ENCODE measurements at regions not wholly inside any gene's neighbourhood (a gene's known extent, or its start where the extent isn't known, plus 50 kb on each side); places are given as distances from the start of the nearest gene placed in this dataset.

DNA sequence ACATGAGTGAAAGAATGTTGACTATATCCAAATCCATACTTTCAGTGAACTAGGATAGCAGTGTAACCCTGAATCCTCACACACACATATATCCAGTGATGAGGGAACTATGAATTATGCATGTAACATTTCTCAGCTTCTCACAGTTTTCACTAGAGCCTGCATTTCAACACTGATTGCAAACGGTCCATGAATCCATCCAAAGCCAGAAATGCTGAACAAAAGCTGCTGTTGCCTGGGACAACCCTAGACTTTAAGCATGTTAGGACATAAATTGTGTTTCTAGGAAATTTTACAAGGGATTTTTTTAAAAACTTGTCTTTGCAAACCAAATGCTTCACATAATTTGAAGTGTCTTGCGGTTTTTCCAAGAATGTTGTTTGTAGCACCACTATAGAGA is 2010.0 kb upstream of the WWC1 start:
- ChIA-PET CTCF (interaction anchor here (0.6 kb wide), 1 partner anchor 86 kb away, joined by 3 read pairs; no protein-coding TSS in a partner anchor), POLR2A (no interaction called here)
- BruUV-seq (replicated peaks): no TSS peak
- DNase-seq (ENCODE audit: unreplicated experiment): no peak
- Mint-ChIP-seq H3K9me3 (ENCODE audit: unreplicated experiment) (no peaks in the 10 kb centered on the region), H3K4me3 (ENCODE audit: unreplicated experiment) (no peak overlapping the region), H3K36me3 (ENCODE audit: insufficient read depth, unreplicated experiment) (no peaks in the 10 kb centered on the region), H3K27ac (ENCODE audit: low read depth, unreplicated experiment) (no peak overlapping the region), H3K4me1 (ENCODE audit: insufficient read depth, unreplicated experiment) (no peaks in the 10 kb centered on the region), H3K27me3 (ENCODE audit: insufficient read depth, unreplicated experiment) (no peaks in the 10 kb centered on the region)
- intact Hi-C loops (cut with micrococcal nuclease): no loop called here
- TF ChIP-seq, protein P1, sequence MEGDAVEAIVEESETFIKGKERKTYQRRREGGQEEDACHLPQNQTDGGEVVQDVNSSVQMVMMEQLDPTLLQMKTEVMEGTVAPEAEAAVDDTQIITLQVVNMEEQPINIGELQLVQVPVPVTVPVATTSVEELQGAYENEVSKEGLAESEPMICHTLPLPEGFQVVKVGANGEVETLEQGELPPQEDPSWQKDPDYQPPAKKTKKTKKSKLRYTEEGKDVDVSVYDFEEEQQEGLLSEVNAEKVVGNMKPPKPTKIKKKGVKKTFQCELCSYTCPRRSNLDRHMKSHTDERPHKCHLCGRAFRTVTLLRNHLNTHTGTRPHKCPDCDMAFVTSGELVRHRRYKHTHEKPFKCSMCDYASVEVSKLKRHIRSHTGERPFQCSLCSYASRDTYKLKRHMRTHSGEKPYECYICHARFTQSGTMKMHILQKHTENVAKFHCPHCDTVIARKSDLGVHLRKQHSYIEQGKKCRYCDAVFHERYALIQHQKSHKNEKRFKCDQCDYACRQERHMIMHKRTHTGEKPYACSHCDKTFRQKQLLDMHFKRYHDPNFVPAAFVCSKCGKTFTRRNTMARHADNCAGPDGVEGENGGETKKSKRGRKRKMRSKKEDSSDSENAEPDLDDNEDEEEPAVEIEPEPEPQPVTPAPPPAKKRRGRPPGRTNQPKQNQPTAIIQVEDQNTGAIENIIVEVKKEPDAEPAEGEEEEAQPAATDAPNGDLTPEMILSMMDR (IDR thresholded peaks at IDR 0.05; ENCODE audit: unreplicated experiment): no peak

- no peak for DNase-seq (ENCODE audit: unreplicated experiment)
- TF ChIP-seq, protein P1 (IDR thresholded peaks at IDR 0.05; ENCODE audit: unreplicated experiment): no peak
- no TSS peak for BruUV-seq (replicated peaks)
- CTCF ChIA-PET: interaction anchor here (0.6 to 1.1 kb wide), 2 partner anchors 20 to 175 kb away, joined by 3 read pairs; no protein-coding TSS in a partner anchor
- POLR2A ChIA-PET: interaction anchor here (0.6 to 1.6 kb wide), 3 partner anchors 8 to 215 kb away, joined by 3 to 5 read pairs (median 4); no protein-coding TSS in a partner anchor
- H3K4me3 Mint-ChIP-seq (ENCODE audit: unreplicated experiment): no peak overlapping the region
- intact Hi-C loops (cut with micrococcal nuclease): no loop called here
- no peaks in the 10 kb centered on the region for H3K9me3 Mint-ChIP-seq (ENCODE audit: unreplicated experiment)
- H3K27ac Mint-ChIP-seq (ENCODE audit: low read depth, unreplicated experiment): no peak overlapping the region
- H3K36me3 Mint-ChIP-seq (ENCODE audit: insufficient read depth, unreplicated experiment): no peaks in the 10 kb centered on the region
- no peaks in the 10 kb centered on the region for H3K4me1 Mint-ChIP-seq (ENCODE audit: insufficient read depth, unreplicated experiment)
- H3K27me3 Mint-ChIP-seq (ENCODE audit: insufficient read depth, unreplicated experiment): no peaks in the 10 kb centered on the region
These were observed 2008.5 kb upstream of the WWC1 start for GRCh38 chr5:166282939-166283338.

DNA sequence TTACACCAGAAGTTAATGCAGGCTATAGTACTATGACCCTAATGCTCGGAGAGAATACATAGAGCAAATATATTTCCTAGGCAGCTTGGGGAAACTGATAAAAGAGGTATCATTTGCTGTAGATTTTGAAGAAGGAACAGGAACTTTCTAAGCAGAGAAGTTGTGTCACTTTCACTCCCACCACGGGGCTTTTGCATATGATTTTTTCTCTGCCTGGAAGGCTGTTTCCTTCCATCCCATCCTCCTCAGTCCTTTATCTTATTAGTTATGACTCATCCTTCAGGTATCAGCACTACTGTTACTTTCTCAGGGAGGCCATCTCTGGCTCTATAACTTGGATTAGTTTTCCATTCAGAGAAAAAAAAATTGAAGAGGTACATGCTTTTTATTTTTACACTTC is 2006.1 kb upstream of the WWC1 start:
- intact Hi-C loops (cut with micrococcal nuclease): no loop called here
- Mint-ChIP-seq H3K27me3 (ENCODE audit: insufficient read depth, unreplicated experiment) (no peaks in the 10 kb centered on the region), H3K4me1 (ENCODE audit: insufficient read depth, unreplicated experiment) (no peaks in the 10 kb centered on the region), H3K9me3 (ENCODE audit: unreplicated experiment) (no peaks in the 10 kb centered on the region), H3K27ac (ENCODE audit: low read depth, unreplicated experiment) (no peak overlapping the region), H3K36me3 (ENCODE audit: insufficient read depth, unreplicated experiment) (no peaks in the 10 kb centered on the region), H3K4me3 (ENCODE audit: unreplicated experiment) (no peak overlapping the region)
- ChIA-PET POLR2A (no interaction called here), CTCF (no interaction called here)
- no peak for DNase-seq (ENCODE audit: unreplicated experiment)
- BruUV-seq (replicated peaks): no TSS peak
- TF ChIP-seq, protein P1 (IDR thresholded peaks at IDR 0.05; ENCODE audit: unreplicated experiment): no peak

DNA sequence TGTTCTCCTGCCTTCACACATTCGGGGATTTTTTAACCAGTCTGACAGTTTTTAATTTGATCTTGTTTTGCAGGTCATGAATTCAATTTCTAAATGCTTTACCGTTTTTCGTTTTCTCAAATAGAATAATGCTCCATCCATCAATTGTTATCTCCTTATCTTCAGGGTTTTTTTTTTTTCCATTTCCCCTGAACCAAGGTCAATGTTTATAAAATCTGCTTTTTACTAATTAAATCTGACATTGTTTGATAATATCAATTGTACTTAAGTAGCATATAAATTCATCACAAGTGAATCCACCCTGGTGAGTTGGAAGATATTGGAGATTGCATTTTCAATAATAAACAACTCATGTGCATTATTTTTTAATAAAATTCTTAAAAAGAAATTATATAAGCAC is 2004.6 kb upstream of the WWC1 start:
- TF ChIP-seq, protein P1 (IDR thresholded peaks at IDR 0.05; ENCODE audit: unreplicated experiment): no peak
- intact Hi-C loops (cut with micrococcal nuclease): no loop called here
- H3K27me3 Mint-ChIP-seq (ENCODE audit: insufficient read depth, unreplicated experiment): no peaks in the 10 kb centered on the region
- DNase-seq (ENCODE audit: unreplicated experiment): no peak
- BruUV-seq (replicated peaks): no TSS peak
- H3K4me3 Mint-ChIP-seq (ENCODE audit: unreplicated experiment): no peak overlapping the region
- H3K4me1 Mint-ChIP-seq (ENCODE audit: insufficient read depth, unreplicated experiment): no peaks in the 10 kb centered on the region
- ChIA-PET POLR2A (interaction anchor here (0.6 kb wide), 1 partner anchor 962 kb away, joined by 6 read pairs; no protein-coding TSS in a partner anchor), CTCF (no interaction called here)
- H3K9me3 Mint-ChIP-seq (ENCODE audit: unreplicated experiment): no peaks in the 10 kb centered on the region
- no peaks in the 10 kb centered on the region for H3K36me3 Mint-ChIP-seq (ENCODE audit: insufficient read depth, unreplicated experiment)
- no peak overlapping the region for H3K27ac Mint-ChIP-seq (ENCODE audit: low read depth, unreplicated experiment)

Data from MCF 10A (cell line).